Endodermal cell (in vitro differentiated cells): ENCODE measurements at regions not wholly inside any gene's neighbourhood (a gene's known extent, or its start where the extent isn't known, plus 50 kb on each side); places are given as distances from the start of the nearest gene placed in this dataset.

Experiments
- DNase-seq: peaks from one replicate; pipeline ENCODE4 v3.0.0-alpha.2; 2017
- H3K27ac ChIP-seq: 2 replicates; pipeline ENCODE4 v1.5.1; 2013; ENCODE audit warnings: mild to moderate bottlenecking, low read depth, low read length, moderate library complexity
- H3K27me3 ChIP-seq: 2 replicates; pipeline ENCODE4 v1.6.1; 2013; ENCODE audit warnings: mild to moderate bottlenecking, low read length, moderate library complexity; ENCODE audit not compliant: insufficient read depth, control insufficient read depth, poor library complexity, severe bottlenecking
- H3K36me3 ChIP-seq: 2 replicates; pipeline ENCODE4 v1.7.0; 2013; ENCODE audit warnings: mild to moderate bottlenecking, low read length, moderate library complexity; ENCODE audit not compliant: control insufficient read depth, insufficient read depth
- H3K4me1 ChIP-seq: one replicate; pipeline ENCODE4 v1.7.0; 2013; ENCODE audit warnings: low read length; ENCODE audit not compliant: control insufficient read depth, insufficient read depth
- H3K4me3 ChIP-seq: 2 replicates; pipeline ENCODE4 v1.5.1; 2013; ENCODE audit warnings: mild to moderate bottlenecking, low read length, moderate library complexity
- H3K9ac ChIP-seq: 2 replicates; pipeline ENCODE4 v1.6.1; 2013; ENCODE audit warnings: mild to moderate bottlenecking, low read length, moderate library complexity; ENCODE audit not compliant: poor library complexity, severe bottlenecking; ENCODE audit errors: extremely low read depth
- H3K9me3 ChIP-seq: 2 replicates; pipeline ENCODE4 v1.6.1; 2013; ENCODE audit warnings: mild to moderate bottlenecking, low read length, moderate library complexity; ENCODE audit not compliant: control insufficient read depth
- H3K27ac Mint-ChIP-seq: 2 replicates; pipeline ENCODE4 v1.8.0; 2020; ENCODE audit warnings: mixed read lengths
- H3K27me3 Mint-ChIP-seq: 2 replicates; pipeline ENCODE4 v1.8.0; 2021; ENCODE audit warnings: mild to moderate bottlenecking, mixed read lengths; ENCODE audit not compliant: insufficient read depth
- H3K36me3 Mint-ChIP-seq: 2 replicates; pipeline ENCODE4 v1.8.0; 2020; ENCODE audit warnings: low read depth, mixed read lengths
- H3K4me1 Mint-ChIP-seq: 2 replicates; pipeline ENCODE4 v1.8.0; 2020; ENCODE audit warnings: mixed read lengths
- H3K4me3 Mint-ChIP-seq: 2 replicates; pipeline ENCODE4 v1.8.0; 2020; ENCODE audit warnings: mild to moderate bottlenecking, moderate library complexity, mixed read lengths
- H3K9me3 Mint-ChIP-seq: 2 replicates; pipeline ENCODE4 v1.8.0; 2020; ENCODE audit warnings: mild to moderate bottlenecking, mixed read lengths
- CTCF ChIP-seq: fragments of 200-600 bp; sonication (generic); conservative IDR thresholded peaks from 2 replicates; pipeline ENCODE4 v1.5.0; 2021; ENCODE audit warnings: antibody characterized with exemption, mild to moderate bottlenecking
- WGBS, 2 experiments: methylation state at CpG; one replicate each; pipeline versions ENCODE4 v1.1.5 to v1.1.7; 2013; ENCODE audit warnings: missing lambda C conversion rate in 2 of 2, mixed read lengths in 1 of 2; ENCODE audit not compliant: insufficient coverage in 1 of 2, insufficient read length in 1 of 2; 5-methylcytosine and 5-hydroxymethylcytosine counted together

GRCh38 chr1:2907051-2907450 is 105.6 kb upstream of the TTC34 start:
- Histone ChIP-seq H3K27me3 (no peaks in the 10 kb centered on the region), H3K4me3 (no peak overlapping the region), H3K9ac (no peak overlapping the region), H3K27ac (no peak overlapping the region), H3K36me3 (no peaks in the 10 kb centered on the region), H3K4me1 (no peaks in the 10 kb centered on the region), H3K9me3 (no peaks in the 10 kb centered on the region)
- H3K27ac Mint-ChIP-seq = no peak overlapping the region
- no peaks in the 10 kb centered on the region for H3K27me3 Mint-ChIP-seq
- H3K36me3 Mint-ChIP-seq = peaks cover 1% of the 10 kb centered on the region
- DNase-seq = no peak
- WGBS, 2 experiments = 85 to 93% methylated on average over 6 to 15 of the region's 16 CpGs
- H3K4me3 Mint-ChIP-seq = no peak overlapping the region
- no peak for TF ChIP-seq CTCF
- H3K9me3 Mint-ChIP-seq = peaks cover 88% of the 10 kb centered on the region
- no peaks in the 10 kb centered on the region for H3K4me1 Mint-ChIP-seq

GRCh38 chr1:2908081-2908480 is 106.6 kb upstream of the TTC34 start:
- Mint-ChIP-seq H3K4me1 (no peaks in the 10 kb centered on the region), H3K27me3 (no peaks in the 10 kb centered on the region), H3K27ac (no peak overlapping the region), H3K36me3 (peaks cover 1% of the 10 kb centered on the region), H3K4me3 (no peak overlapping the region), H3K9me3 (peaks cover 90% of the 10 kb centered on the region)
- WGBS, 2 experiments = 85 to 89% methylated on average over 13 to 16 of the region's 16 CpGs
- Histone ChIP-seq H3K36me3 (no peaks in the 10 kb centered on the region), H3K27me3 (no peaks in the 10 kb centered on the region), H3K4me3 (no peak overlapping the region), H3K9ac (no peak overlapping the region), H3K27ac (no peak overlapping the region), H3K4me1 (no peaks in the 10 kb centered on the region), H3K9me3 (peaks cover 2% of the 10 kb centered on the region)
- no peak for DNase-seq
- TF ChIP-seq CTCF = no peak

- no peak overlapping the region for H3K9ac ChIP-seq
- no peak overlapping the region for H3K4me3 Mint-ChIP-seq
- WGBS, 2 experiments = 73 to 81% methylated on average over 8 to 15 of the region's 15 CpGs
- peaks cover 90% of the 10 kb centered on the region for H3K9me3 Mint-ChIP-seq
- H3K27me3 Mint-ChIP-seq = no peaks in the 10 kb centered on the region
- H3K36me3 ChIP-seq = no peaks in the 10 kb centered on the region
- no peaks in the 10 kb centered on the region for H3K4me1 Mint-ChIP-seq
- peaks cover 1% of the 10 kb centered on the region for H3K36me3 Mint-ChIP-seq
- peaks cover 6% of the 10 kb centered on the region for H3K9me3 ChIP-seq
- no peaks in the 10 kb centered on the region for H3K27me3 ChIP-seq
- no peak for DNase-seq
- TF ChIP-seq CTCF = no peak
- H3K4me3 ChIP-seq = no peak overlapping the region
- H3K27ac ChIP-seq = no peak overlapping the region
- H3K4me1 ChIP-seq = no peaks in the 10 kb centered on the region
- no peak overlapping the region for H3K27ac Mint-ChIP-seq
Measured at GRCh38 chr1:2908561-2908960, 107.1 kb upstream of the TTC34 start.
